ENCODE measurements at regions not wholly inside any gene's neighbourhood (a gene's known extent, or its start where the extent isn't known, plus 50 kb on each side); places are given as distances from the start of the nearest gene placed in this dataset.

GRCh38 chr6:8237668-8238067 is 135.3 kb upstream of the EEF1E1 start:
- no peaks in the 10 kb centered on the region for H3K9me3 Mint-ChIP-seq (ENCODE audit: unreplicated experiment)
- H3K36me3 Mint-ChIP-seq (ENCODE audit: insufficient read depth, unreplicated experiment), result no peaks in the 10 kb centered on the region
- CTCF ChIA-PET, result interaction anchor here (1.0 to 1.5 kb wide), 2 partner anchors 19 to 106 kb away, joined by 3 to 4 read pairs; no protein-coding TSS in a partner anchor
- H3K27me3 Mint-ChIP-seq (ENCODE audit: insufficient read depth, unreplicated experiment), result peaks cover 14% of the 10 kb centered on the region
- POLR2A ChIA-PET, result interaction anchor here (0.7 kb wide), 1 partner anchor 35 kb away, joined by 3 read pairs; no protein-coding TSS in a partner anchor
- intact Hi-C loops (cut with micrococcal nuclease), result no loop called here
- H3K4me1 Mint-ChIP-seq (ENCODE audit: insufficient read depth, unreplicated experiment), result no peaks in the 10 kb centered on the region
- no peak for TF ChIP-seq CTCF (IDR thresholded peaks at IDR 0.05; ENCODE audit: unreplicated experiment)
- H3K27ac Mint-ChIP-seq (ENCODE audit: low read depth, unreplicated experiment), result no peak overlapping the region
- no TSS peak for BruUV-seq (replicated peaks)
- no peak for DNase-seq (ENCODE audit: unreplicated experiment)
- no peak overlapping the region for H3K4me3 Mint-ChIP-seq (ENCODE audit: unreplicated experiment)

GRCh38 chr6:8236956-8237355 is 134.6 kb upstream of the EEF1E1 start:
- H3K27me3 Mint-ChIP-seq (ENCODE audit: insufficient read depth, unreplicated experiment), result peaks cover 14% of the 10 kb centered on the region
- CTCF ChIA-PET, result interaction anchor here (1.5 kb wide), 2 partner anchors 18 to 105 kb away, joined by 4 read pairs; no protein-coding TSS in a partner anchor
- no peak for DNase-seq (ENCODE audit: unreplicated experiment)
- intact Hi-C loops (cut with micrococcal nuclease), result no loop called here
- BruUV-seq (replicated peaks), result no TSS peak
- no peak overlapping the region for H3K27ac Mint-ChIP-seq (ENCODE audit: low read depth, unreplicated experiment)
- no peaks in the 10 kb centered on the region for H3K9me3 Mint-ChIP-seq (ENCODE audit: unreplicated experiment)
- POLR2A ChIA-PET, result interaction anchor here (2.1 kb wide), 1 partner anchor 12 kb away, joined by 5 read pairs; no protein-coding TSS in a partner anchor
- TF ChIP-seq CTCF (IDR thresholded peaks at IDR 0.05; ENCODE audit: unreplicated experiment), result no peak
- H3K4me3 Mint-ChIP-seq (ENCODE audit: unreplicated experiment), result no peak overlapping the region
- no peaks in the 10 kb centered on the region for H3K36me3 Mint-ChIP-seq (ENCODE audit: insufficient read depth, unreplicated experiment)
- no peaks in the 10 kb centered on the region for H3K4me1 Mint-ChIP-seq (ENCODE audit: insufficient read depth, unreplicated experiment)

- no peaks in the 10 kb centered on the region for H3K27me3 Mint-ChIP-seq (ENCODE audit: insufficient read depth, unreplicated experiment)
- ChIA-PET POLR2A (interaction anchor here (0.6 kb wide), 1 partner anchor 115 kb away, joined by 3 read pairs; no protein-coding TSS in a partner anchor), CTCF (interaction anchor here (0.7 to 1.3 kb wide), 3 partner anchors 26 to 103 kb away, joined by 3 to 4 read pairs (median 3); no protein-coding TSS in a partner anchor)
- no peaks in the 10 kb centered on the region for H3K4me1 Mint-ChIP-seq (ENCODE audit: insufficient read depth, unreplicated experiment)
- no peak for DNase-seq (ENCODE audit: unreplicated experiment)
- BruUV-seq (replicated peaks), result no TSS peak
- no peak for TF ChIP-seq CTCF (IDR thresholded peaks at IDR 0.05; ENCODE audit: unreplicated experiment)
- H3K4me3 Mint-ChIP-seq (ENCODE audit: unreplicated experiment), result no peak overlapping the region
- no peaks in the 10 kb centered on the region for H3K36me3 Mint-ChIP-seq (ENCODE audit: insufficient read depth, unreplicated experiment)
- no peak overlapping the region for H3K27ac Mint-ChIP-seq (ENCODE audit: low read depth, unreplicated experiment)
- intact Hi-C loops (cut with micrococcal nuclease), result no loop called here
- H3K9me3 Mint-ChIP-seq (ENCODE audit: unreplicated experiment), result no peaks in the 10 kb centered on the region
Measured at GRCh38 chr6:8234321-8234720, 132.0 kb upstream of the EEF1E1 start.

GRCh38 chr6:8231956-8232355 is 129.6 kb upstream of the EEF1E1 start:
- H3K4me3 Mint-ChIP-seq (ENCODE audit: unreplicated experiment), result no peak overlapping the region
- no peaks in the 10 kb centered on the region for H3K27me3 Mint-ChIP-seq (ENCODE audit: insufficient read depth, unreplicated experiment)
- H3K27ac Mint-ChIP-seq (ENCODE audit: low read depth, unreplicated experiment), result no peak overlapping the region
- no peak for TF ChIP-seq CTCF (IDR thresholded peaks at IDR 0.05; ENCODE audit: unreplicated experiment)
- H3K4me1 Mint-ChIP-seq (ENCODE audit: insufficient read depth, unreplicated experiment), result no peaks in the 10 kb centered on the region
- ChIA-PET POLR2A (no interaction called here), CTCF (no interaction called here)
- intact Hi-C loops (cut with micrococcal nuclease), result no loop called here
- H3K36me3 Mint-ChIP-seq (ENCODE audit: insufficient read depth, unreplicated experiment), result no peaks in the 10 kb centered on the region
- DNase-seq (ENCODE audit: unreplicated experiment), result no peak
- no TSS peak for BruUV-seq (replicated peaks)
- no peaks in the 10 kb centered on the region for H3K9me3 Mint-ChIP-seq (ENCODE audit: unreplicated experiment)

Data from MCF 10A (cell line).